Upper lobe of left lung (tissue), 4 donors: ENCODE measurements at regions not wholly inside any gene's neighbourhood (a gene's known extent, or its start where the extent isn't known, plus 50 kb on each side); places are given as distances from the start of the nearest gene placed in this dataset.

ENCODE experiments used
- CTCF ChIP-seq, 6 experiments: fragments of 450-650 bp in 4 of 6; fragments of 200-600 bp in 2 of 6; sonication (generic) in 2 of 6; IDR thresholded peaks; one replicate each; pipeline ENCODE4 v1.5.1; 2016 to 2019; ENCODE audit warnings: antibody characterized with exemption in 6 of 6
- EP300 ChIP-seq, 4 donors: sonication (generic); formaldehyde crosslinking; IDR thresholded peaks; one replicate each; pipeline ENCODE4 v1.5.1; 2017; ENCODE audit warnings: antibody characterized with exemption in 4 of 4, control low read depth in 2 of 4
- POLR2A ChIP-seq, 4 donors: fragments of 450-650 bp; IDR thresholded peaks; one replicate each; pipeline ENCODE4 v1.5.1; 2016 to 2017; ENCODE audit warnings: antibody characterized with exemption in 4 of 4, mild to moderate bottlenecking in 2 of 4
- POLR2AphosphoS5 ChIP-seq, 2 donors: sonication (generic); formaldehyde crosslinking; IDR thresholded peaks; one replicate each; pipeline ENCODE4 v1.5.1; 2017; ENCODE audit warnings: antibody characterized with exemption in 2 of 2

GRCh38 chr12:131644481-131644880, 66.4 kb upstream of the SFSWAP start:
- TF ChIP-seq CTCF (IDR thresholded peaks at IDR 0.05): no peak
- no peak for TF ChIP-seq POLR2A (IDR thresholded peaks at IDR 0.05)
- TF ChIP-seq EP300 (IDR thresholded peaks at IDR 0.05): no peak
- TF ChIP-seq POLR2AphosphoS5 (IDR thresholded peaks at IDR 0.05): no peak
